HPDE6-E6E7 (cell line): ENCODE measurements at regions not wholly inside any gene's neighbourhood (a gene's known extent, or its start where the extent isn't known, plus 50 kb on each side); places are given as distances from the start of the nearest gene placed in this dataset.
"Not testable (repeated sequence)": the region's sequence is repeated elsewhere in the genome, so short reads cannot be mapped to it uniquely, and the experiment has no call there.

Experiments
- DNase-seq: peaks from one replicate; pipeline ENCODE4 v3.0.0; 2011; ENCODE audit warnings: missing footprints; ENCODE audit errors: extremely low spot score

DNA sequence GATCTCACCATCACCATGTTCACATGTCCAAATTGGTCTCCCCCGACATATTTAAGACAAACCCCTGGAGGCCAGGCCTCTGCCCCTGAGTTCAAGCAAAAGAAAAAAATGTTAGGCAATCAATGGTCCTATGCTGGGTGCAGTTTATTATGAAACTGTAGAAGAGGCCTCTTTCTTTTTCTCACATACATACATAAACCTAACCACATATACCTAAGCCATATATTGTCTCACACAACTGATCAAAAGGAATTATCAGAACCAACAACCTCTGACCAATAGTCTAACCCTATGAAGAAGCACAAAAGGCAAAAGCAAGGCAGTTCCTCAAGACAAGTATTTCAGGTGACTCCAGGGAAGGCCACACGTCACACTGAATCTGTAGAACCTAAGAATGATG lies 49.9 kb downstream of the ILRUN start:
- DNase-seq, result no peak

DNA sequence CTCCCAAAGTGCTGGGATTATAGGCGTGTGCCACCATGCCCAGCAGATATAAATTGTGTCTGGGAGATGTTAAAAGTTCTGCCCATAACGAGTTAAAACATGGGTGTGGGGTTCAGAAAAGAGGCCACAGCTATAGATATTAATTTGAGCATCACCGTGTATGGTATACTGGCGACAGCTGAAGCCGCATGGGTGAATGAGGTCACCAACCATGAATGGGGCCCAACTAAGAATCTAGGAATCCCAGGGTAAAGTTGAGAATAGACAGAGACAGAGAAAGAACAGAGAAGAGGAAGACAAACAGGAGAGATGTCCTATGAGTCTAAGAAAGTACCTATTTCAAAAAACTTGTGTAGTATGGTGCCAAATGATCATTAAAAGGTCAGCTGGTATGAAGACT lies 50.9 kb downstream of the ILRUN start:
- no peak for DNase-seq

DNA sequence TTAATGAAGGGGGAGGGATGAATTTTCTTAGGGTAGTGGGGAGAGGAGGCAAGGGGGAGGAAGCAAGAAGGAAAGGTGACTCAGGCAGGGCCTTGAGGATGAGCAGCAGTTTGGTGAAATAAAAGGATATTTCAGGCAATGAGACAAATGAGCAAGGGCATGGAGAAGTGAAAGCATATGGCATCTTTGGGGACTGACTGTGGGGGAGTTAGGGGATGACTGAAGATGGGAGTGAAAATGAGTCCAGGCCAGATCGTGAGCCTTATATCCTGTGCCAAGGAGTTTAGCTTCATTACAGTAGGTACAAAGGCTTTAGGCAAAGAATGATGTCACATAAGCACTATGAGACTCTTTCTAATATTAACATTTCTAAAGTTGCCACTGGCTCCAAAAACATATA lies 51.9 kb downstream of the ILRUN start:
- no peak for DNase-seq

DNA sequence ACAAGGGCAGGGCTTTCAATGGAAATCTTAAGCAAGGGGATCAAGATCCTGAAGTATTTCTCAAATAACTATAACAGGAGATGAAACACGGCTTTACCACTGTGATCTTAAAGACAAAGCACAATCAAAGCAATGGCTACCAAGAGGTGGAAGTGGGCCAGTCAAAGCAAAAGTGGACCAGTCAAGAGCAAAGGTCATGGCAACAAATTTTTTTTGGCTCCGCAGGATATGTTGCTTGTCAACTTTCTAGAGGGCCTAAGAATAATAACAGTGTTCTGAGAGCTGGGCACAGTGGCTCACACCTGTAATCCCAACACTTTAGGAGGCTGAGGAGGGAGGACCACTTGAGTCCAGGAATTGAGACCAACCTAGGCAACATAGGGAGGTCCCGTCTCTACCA lies 54.1 kb downstream of the ILRUN start:
- DNase-seq, result no peak

DNA sequence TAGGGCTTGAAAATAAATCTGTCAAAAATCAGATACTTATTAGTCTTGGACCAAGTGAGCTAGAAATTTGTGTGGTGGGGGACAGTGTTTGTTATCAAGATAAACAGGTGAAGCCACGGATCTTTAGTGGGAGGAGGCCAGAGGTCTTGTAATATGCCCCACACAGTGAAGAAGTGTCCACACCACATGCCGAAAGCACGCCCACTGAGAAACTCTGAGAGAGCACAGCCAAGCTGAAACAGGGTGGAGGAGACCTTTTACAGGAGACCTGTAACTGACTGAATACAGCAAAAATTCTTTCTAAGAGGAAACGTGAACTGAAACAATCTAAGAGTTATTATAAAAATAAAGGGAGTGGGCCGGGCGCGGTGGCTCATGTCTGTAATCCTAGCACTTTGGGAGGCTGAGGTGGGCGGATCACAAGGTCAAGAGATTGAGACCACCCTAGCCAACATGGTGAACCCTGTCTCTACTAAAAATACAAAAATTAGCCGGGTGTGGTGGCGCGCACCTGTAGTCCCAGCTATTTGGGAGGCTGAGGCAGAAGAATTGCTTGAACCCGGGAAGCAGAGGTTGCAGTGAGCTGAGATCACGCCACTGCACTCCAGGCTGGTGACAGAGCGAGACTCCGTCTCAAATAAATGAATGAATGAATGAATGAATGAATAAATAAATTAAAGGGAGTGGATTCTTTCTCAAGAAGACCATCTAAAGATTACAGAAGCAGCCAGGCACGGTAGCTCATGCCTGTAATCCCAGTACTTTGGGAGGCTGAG lies 56.3 kb downstream of the ILRUN start:
- DNase-seq, result not testable (repeated sequence)

DNA sequence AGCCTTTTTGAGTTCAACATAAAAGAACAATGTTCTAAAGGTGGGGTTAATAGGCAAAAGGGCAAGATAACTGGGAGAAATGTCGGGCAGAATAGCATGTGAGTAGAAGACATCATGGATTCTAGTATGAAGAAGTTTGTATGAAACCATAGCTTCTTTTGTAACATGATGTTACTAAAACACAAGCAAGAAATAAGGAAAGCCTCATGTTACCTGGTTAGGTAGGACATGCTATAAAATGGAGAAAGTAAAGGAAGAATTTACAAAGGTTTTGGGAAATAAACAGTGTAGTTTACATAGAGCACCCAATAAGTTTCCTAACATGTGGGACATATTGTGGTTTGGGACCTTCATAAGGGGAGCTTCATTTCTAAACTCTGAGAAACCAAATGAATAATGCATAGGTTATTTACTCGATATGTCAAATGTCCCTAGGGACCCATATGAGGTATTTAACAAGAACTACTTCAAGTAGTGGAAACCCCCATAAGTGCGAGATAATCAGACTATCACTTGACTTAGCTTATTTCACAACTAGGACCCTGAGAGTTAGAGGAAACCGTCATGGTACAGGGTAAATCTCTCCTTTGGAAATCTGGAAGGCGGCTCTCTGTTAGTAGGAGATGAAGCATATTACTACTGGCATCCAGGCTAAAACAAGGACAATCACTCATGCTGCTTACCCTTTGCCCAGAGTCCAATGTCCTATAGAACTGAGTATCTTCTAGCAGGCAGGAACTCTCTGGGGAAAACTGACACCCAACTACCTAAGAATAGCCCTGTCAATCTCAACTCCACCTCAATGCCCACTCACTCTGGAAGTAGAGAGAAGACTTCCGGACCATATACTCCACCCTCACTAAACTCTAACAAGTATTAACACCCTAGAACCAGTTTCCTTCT lies 57.5 kb downstream of the ILRUN start:
- DNase-seq, result no peak

DNA sequence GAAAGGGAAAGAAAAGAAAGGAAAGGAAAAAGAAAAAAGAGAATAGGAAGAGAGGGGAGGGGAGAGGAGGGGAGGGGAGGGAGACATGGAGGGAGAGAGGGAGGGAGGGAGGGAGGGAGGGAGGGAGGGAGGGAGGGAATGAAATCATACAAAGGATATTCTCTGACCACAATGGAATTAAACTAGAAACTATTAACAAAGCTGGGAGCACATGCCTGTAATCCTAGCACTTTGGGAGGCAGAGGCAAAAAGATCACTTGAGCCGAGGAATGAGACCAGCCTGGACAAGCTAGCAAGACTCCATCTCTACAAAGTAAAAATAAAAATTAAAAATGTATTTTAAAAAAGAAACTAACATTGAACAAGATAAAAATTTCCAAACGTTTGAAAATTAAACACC lies 62.8 kb downstream of the ILRUN start:
- DNase-seq, result no peak

DNA sequence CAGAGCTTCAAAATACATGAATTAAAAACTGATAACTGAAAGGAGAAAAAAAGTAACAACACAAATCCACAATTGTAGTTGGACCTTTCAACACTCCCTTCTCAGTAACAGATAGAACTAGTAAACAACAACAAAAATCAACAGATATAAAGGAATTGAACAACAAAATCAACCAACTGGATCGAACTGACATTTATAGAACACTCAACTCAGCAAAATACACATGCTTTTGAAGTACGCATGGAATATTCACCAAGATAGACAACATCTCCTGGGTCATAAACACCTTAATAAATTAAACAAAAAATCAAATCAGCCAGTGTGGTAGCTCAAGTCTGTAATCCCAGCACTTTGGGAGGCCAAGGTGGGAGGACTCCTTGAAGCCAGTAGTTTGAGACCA lies 63.3 kb downstream of the ILRUN start:
- DNase-seq, result no peak

DNA sequence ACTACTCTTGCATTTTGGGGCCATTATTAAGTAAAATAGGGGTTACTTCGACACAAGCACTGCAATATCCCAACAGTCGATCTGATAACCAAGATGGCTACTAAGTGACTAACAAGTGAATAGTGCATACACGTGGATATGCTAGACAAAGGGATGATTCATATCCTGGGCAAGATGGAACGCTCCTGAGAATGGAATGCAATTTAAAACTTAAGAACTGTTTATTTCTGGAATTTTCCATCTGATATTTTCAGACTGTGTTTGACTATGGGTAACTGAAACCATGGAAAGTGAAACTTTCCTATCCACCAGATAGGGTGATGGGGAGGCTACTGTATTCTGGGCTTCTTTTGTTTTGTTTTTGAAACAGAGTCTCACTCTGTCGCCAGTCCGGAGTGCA lies 66.5 kb downstream of the ILRUN start:
- peak; percentile 60 for DNase-seq

DNA sequence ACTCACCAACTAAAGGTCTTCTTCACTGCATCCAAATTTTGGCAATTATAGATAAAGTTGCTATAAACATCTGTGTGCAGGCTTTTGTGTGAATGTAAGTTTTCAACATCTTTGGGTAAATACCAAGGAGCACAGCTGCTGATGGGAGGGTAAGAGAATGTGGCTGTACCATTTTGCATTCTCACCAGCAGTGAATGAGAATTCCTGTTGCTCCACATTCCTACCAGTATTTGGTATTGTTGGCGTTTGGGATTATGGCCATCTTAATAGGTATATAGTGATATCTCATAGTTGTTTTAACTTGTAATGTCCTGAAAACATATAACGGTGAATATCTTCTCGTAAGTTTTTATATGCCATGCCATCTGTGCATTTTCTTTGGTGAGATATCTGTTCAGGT lies 69.3 kb downstream of the ILRUN start:
- no peak for DNase-seq

DNA sequence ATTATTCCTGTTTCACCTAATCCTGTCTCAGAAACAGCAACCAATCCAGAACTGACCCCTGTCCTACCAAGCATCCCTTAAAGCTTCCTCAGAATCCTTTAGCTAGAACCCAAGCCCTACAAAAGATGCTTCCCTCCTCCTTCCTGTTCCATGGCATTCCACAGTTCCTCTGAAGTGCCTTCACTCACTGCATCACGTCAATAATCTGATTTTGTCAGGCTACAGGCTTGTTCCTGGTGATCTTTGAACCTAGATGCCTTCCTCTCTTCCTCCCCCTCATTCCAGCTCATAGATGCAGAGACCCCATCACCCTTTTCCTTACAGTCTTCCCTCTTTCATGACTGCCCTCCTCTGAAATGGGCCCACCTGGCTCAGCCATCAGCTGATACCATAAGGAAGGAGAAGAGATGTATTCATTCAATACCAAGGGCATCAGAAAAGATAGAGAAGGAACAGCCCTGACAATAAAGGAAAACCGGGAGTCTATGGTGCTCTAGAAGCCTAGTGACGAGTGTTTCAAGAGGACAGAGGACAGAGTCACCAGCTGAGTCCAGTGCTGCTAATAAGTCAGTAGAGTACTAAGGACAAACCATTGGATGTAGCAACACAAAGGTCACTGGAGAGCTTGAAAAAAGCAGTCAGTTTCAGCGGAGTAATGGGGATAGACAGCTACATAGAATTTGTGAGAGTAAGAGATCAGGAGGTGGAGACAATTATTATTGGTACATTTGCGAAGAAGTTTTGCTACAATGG lies 62.5 kb upstream of the SPDEF start:
- no peak for DNase-seq

DNA sequence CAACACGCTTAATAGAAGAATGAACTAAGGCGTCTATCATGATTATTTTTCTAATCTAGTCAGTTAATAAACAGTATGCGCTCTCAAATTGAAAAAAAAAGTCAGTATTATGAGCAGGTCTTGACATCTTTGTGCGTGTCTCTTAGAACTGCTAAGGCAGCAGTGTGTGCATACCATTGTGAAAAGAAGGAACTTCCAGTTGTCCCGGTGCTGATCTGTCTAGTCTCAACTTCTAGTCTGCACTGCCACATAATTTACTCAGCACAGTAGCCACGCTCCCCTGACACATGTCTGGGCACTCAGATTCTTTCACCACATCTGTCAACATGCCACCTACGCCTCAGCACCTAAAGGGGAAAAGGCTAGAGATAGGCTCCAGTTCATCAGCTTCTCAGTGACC lies 61.1 kb upstream of the SPDEF start:
- DNase-seq, result no peak

DNA sequence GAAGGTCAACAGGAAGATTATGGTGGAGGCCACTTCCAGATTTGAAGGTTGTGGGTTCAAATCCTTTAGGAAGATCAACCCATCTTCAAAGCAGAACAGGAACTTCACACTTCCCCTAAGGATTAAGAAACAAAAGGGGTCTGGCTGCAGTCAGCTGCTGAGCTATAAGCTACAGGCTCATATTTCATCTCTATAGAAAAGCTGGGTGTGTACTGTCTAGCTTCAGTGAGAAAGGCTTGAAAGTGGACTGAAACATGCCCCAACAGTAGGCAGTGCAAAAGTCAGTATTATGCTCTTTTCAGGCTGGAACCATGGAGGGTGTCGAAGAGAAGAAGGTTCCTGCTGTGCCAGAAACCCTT lies 60.1 kb upstream of the SPDEF start:
- no peak for DNase-seq

DNA sequence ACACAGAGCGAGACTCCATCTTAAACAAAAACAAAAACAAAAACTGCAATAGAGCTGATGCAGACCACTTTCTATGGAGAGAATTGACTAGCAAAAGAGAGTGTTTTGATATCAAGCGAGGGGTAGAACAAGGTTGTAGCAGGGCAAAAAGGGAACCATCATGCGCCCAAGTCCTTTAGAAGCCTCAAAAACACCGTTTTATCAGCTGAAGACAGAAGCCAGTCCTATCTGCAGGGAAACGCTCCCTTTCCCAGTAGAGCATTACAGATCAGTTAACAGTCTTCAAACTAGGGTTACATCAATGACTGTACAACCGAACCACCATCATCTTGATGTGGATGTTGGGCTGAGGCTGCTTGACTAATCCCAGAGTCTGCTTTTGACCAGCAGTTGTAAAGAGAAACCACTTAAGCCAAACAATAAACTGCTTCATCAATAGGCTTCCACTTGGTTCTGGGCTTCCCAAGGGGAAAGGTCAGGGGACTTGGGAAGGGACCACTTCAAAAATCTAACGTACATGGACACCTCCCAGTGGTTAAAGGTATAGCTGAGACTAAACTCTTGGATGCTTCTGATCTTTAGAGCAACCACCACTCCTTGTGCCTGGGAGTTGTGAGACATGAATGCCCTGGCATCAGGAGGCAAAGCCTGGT lies 59.6 kb upstream of the SPDEF start:
- no peak for DNase-seq

DNA sequence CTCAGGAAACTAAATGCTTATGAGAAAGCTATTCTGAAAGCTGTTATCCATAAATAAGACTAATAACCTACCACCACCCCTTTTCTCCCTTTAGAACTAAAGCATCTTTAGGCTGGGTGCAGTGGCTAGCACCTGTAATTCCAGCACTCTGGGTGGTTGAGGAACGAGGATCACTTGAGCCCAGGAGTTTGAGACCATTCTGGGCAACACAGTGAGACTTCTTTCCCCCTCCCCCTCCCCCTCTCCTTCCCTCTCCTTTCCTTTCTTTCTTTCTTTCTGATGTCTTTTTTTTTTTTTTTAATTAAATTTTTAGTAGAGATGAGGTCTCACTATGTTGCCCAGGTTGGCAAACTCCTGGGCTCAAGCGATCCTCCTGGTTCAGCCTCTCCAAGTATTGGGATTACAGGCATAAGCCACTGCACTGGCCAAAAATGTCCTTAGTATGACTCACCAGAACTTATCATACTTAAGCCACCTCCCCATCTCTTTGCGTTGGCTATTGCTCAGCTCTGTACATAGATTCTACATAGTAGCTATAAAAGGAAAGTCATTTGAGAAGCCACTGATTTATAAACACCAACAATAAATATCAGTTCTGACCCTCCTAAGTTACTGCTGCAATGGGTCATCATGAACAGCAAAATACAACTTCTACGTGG lies 54.8 kb upstream of the SPDEF start:
- peak; percentile 53 for DNase-seq

DNA sequence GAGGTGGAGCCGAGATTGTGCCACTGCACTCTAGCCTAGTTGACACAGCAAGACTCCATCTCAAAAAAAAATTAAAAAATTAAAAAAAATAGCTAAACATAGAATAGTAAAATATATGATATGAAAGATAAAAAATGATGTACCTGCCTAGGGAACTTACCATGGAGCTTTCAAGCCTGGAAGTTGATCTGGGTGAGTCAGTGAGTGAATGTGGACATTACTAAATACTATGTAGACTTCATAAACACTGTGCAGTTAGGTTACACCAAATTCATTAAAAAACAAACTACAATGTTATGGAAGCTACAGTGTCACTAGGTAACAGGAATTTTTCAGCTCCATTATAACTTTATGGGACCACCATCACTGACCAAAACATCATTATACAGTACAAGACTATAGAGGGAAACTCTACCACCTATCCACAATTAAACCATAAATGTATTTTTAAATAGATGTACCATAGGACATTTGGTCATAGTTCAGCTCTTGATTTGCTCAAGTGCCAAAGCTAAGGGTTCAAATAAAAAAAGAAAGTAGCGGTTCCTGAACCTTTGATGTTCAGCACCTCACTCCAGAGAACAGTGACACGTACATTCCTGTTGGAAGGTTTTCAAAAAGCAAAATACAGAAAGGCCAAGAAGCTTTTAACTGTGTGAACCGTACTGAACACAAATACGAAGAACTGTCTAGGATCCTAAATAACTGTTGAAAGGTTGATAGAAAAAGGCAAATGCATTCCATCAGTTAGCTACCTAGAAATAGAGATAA lies 52.4 kb upstream of the SPDEF start:
- DNase-seq, result no peak

DNA sequence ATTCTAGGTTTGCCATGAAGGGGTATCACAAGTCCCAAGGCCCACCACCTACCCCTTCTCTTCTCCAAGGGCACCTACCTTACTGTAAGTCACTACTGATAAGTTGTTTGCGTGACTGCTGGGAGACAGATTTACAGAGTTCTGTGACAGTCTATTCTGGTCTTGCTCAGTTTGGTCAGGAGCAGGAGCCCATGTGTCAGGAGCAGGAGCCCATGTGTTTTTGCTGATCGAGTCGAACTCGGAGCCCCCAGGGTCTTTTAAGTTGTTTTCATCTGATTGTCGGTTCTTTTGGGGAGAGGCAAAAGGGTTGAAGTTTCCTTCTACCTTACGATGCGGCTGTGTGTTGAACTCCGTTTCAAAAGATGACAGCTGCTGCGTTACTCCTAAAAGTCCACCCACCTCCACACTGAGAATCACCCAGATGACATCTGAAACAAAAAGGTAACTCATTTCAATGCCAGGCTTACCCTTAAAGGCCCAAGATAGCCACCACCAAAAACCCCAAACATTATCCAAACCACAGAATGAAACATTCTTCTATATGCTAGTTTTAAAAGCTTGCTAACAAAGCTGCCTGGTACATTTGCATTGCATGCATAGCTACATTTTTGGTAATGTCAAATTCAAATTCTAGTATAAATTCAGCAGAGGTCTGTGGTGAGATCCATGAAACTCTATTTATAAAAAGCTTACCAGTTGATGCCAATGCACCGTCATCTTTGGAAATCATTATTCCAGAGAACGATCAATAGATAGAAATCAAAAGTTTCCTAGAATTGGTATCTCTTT lies 50.5 kb upstream of the SPDEF start:
- DNase-seq, result no peak
